ENCODE measurements at regions not wholly inside any gene's neighbourhood (a gene's known extent, or its start where the extent isn't known, plus 50 kb on each side); places are given as distances from the start of the nearest gene placed in this dataset.
"Not testable (repeated sequence)": the region's sequence is repeated elsewhere in the genome, so short reads cannot be mapped to it uniquely, and the experiment has no call there.

GRCh38 chr1:181911715-181912114 is 149.8 kb downstream of the ZNF648 start:
- Histone ChIP-seq H3K27ac (ENCODE audit: low read depth, low read length) (no peak overlapping the region), H3K9me3 (ENCODE audit: control insufficient read depth, insufficient read depth, low read length) (no peaks in the 10 kb centered on the region), H3K9ac (ENCODE audit: low read depth, low read length) (no peak overlapping the region), H3K4me3 (ENCODE audit: low read depth, low read length) (no peak overlapping the region), H3K27me3 (ENCODE audit: control insufficient read depth, insufficient read depth, low read length) (no peaks in the 10 kb centered on the region), H3K4me1 (ENCODE audit: control insufficient read depth, insufficient read depth, low read length) (no peaks in the 10 kb centered on the region), H3K36me3 (ENCODE audit: control insufficient read depth, insufficient read depth, low read length) (no peaks in the 10 kb centered on the region)

DNA sequence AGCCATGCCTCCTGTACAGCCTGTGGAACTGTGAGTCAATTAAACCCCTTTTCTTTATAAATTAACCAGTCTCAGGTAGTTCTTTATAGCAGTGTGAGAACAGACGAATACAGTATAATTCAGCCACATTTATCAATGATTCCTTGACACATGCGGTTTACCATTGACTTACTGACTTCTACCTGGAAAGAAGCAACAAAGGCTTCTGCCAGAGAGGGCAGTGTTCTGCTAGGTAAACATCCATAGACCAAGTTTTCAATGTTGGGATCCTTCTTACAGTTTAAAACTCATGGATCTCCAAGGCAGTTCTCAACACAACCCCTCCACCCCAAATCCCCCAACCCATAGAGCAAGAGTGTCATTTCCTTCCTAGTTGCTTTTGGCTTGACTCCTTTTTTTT is 150.6 kb downstream of the ZNF648 start:
- H3K27ac ChIP-seq (ENCODE audit: low read depth, low read length), result no peak overlapping the region

GRCh38 chr1:181909010-181909409 is 152.5 kb downstream of the ZNF648 start:
- H3K27ac ChIP-seq (ENCODE audit: low read depth, low read length), result no peak overlapping the region
- no peak overlapping the region for H3K9ac ChIP-seq (ENCODE audit: low read depth, low read length)
- no peaks in the 10 kb centered on the region for H3K9me3 ChIP-seq (ENCODE audit: control insufficient read depth, insufficient read depth, low read length)
- H3K27me3 ChIP-seq (ENCODE audit: control insufficient read depth, insufficient read depth, low read length), result no peaks in the 10 kb centered on the region
- H3K4me1 ChIP-seq (ENCODE audit: control insufficient read depth, insufficient read depth, low read length), result no peaks in the 10 kb centered on the region
- no peaks in the 10 kb centered on the region for H3K36me3 ChIP-seq (ENCODE audit: control insufficient read depth, insufficient read depth, low read length)
- H3K4me3 ChIP-seq (ENCODE audit: low read depth, low read length), result no peak overlapping the region

More for the DNA sequence above, 150.6 kb downstream of the ZNF648 start:
- H3K36me3 ChIP-seq (ENCODE audit: control insufficient read depth, insufficient read depth, low read length), result no peaks in the 10 kb centered on the region
- H3K9ac ChIP-seq (ENCODE audit: low read depth, low read length), result no peak overlapping the region
- H3K4me3 ChIP-seq (ENCODE audit: low read depth, low read length), result no peak overlapping the region
- no peaks in the 10 kb centered on the region for H3K9me3 ChIP-seq (ENCODE audit: control insufficient read depth, insufficient read depth, low read length)
- H3K4me1 ChIP-seq (ENCODE audit: control insufficient read depth, insufficient read depth, low read length), result no peaks in the 10 kb centered on the region
- H3K27me3 ChIP-seq (ENCODE audit: control insufficient read depth, insufficient read depth, low read length), result no peaks in the 10 kb centered on the region

- no peaks in the 10 kb centered on the region for H3K9me3 ChIP-seq (ENCODE audit: control insufficient read depth, insufficient read depth, low read length)
- no peak overlapping the region for H3K4me3 ChIP-seq (ENCODE audit: low read depth, low read length)
- H3K4me1 ChIP-seq (ENCODE audit: control insufficient read depth, insufficient read depth, low read length), result no peaks in the 10 kb centered on the region
- no peak overlapping the region for H3K27ac ChIP-seq (ENCODE audit: low read depth, low read length)
- no peaks in the 10 kb centered on the region for H3K27me3 ChIP-seq (ENCODE audit: control insufficient read depth, insufficient read depth, low read length)
- no peaks in the 10 kb centered on the region for H3K36me3 ChIP-seq (ENCODE audit: control insufficient read depth, insufficient read depth, low read length)
- H3K9ac ChIP-seq (ENCODE audit: low read depth, low read length), result no peak overlapping the region
Measured at GRCh38 chr1:181906631-181907030, 154.9 kb downstream of the ZNF648 start.

- no peaks in the 10 kb centered on the region for H3K36me3 ChIP-seq (ENCODE audit: control insufficient read depth, insufficient read depth, low read length)
- H3K27me3 ChIP-seq (ENCODE audit: control insufficient read depth, insufficient read depth, low read length), result no peaks in the 10 kb centered on the region
- H3K4me3 ChIP-seq (ENCODE audit: low read depth, low read length), result no peak overlapping the region
- no peak overlapping the region for H3K9ac ChIP-seq (ENCODE audit: low read depth, low read length)
- H3K27ac ChIP-seq (ENCODE audit: low read depth, low read length), result no peak overlapping the region
- H3K9me3 ChIP-seq (ENCODE audit: control insufficient read depth, insufficient read depth, low read length), result no peaks in the 10 kb centered on the region
- H3K4me1 ChIP-seq (ENCODE audit: control insufficient read depth, insufficient read depth, low read length), result no peaks in the 10 kb centered on the region
Measured at GRCh38 chr1:181905944-181906597, 155.4 kb downstream of the ZNF648 start.

DNA sequence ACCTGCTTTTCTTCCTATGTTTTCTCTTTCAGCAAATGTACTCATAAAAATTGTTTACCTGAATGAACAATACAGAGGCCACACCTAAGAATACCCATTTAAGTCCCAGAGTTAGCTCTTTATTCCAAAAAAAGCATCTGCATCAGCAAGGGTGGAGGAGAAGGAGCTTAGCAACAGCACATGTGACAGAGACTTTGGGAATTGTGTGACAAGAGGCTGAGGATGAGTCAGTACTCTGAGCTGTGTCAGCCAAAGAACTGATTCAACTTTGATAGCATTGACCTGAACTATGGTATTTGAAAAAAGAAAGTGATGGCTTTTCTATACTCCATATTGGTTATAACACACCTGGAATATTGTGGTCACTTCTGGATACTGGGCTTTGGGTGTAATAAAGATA is 162.7 kb downstream of the ZNF648 start:
- no peaks in the 10 kb centered on the region for H3K4me1 ChIP-seq (ENCODE audit: control insufficient read depth, insufficient read depth, low read length)
- no peak overlapping the region for H3K27ac ChIP-seq (ENCODE audit: low read depth, low read length)
- H3K9me3 ChIP-seq (ENCODE audit: control insufficient read depth, insufficient read depth, low read length), result no peaks in the 10 kb centered on the region
- no peak overlapping the region for H3K9ac ChIP-seq (ENCODE audit: low read depth, low read length)
- H3K36me3 ChIP-seq (ENCODE audit: control insufficient read depth, insufficient read depth, low read length), result no peaks in the 10 kb centered on the region
- H3K4me3 ChIP-seq (ENCODE audit: low read depth, low read length), result no peak overlapping the region
- no peaks in the 10 kb centered on the region for H3K27me3 ChIP-seq (ENCODE audit: control insufficient read depth, insufficient read depth, low read length)

- Histone ChIP-seq H3K36me3 (ENCODE audit: control insufficient read depth, insufficient read depth, low read length) (no peaks in the 10 kb centered on the region), H3K27ac (ENCODE audit: low read depth, low read length) (no peak overlapping the region), H3K27me3 (ENCODE audit: control insufficient read depth, insufficient read depth, low read length) (no peaks in the 10 kb centered on the region), H3K9ac (ENCODE audit: low read depth, low read length) (no peak overlapping the region), H3K4me3 (ENCODE audit: low read depth, low read length) (no peak overlapping the region), H3K4me1 (ENCODE audit: control insufficient read depth, insufficient read depth, low read length) (no peaks in the 10 kb centered on the region), H3K9me3 (ENCODE audit: control insufficient read depth, insufficient read depth, low read length) (no peaks in the 10 kb centered on the region)
Measured at GRCh38 chr1:181896824-181897223, 164.7 kb downstream of the ZNF648 start.

GRCh38 chr1:181894439-181894859 is 167.1 kb downstream of the ZNF648 start:
- Histone ChIP-seq H3K27me3 (ENCODE audit: control insufficient read depth, insufficient read depth, low read length) (no peaks in the 10 kb centered on the region), H3K4me1 (ENCODE audit: control insufficient read depth, insufficient read depth, low read length) (no peaks in the 10 kb centered on the region), H3K9me3 (ENCODE audit: control insufficient read depth, insufficient read depth, low read length) (no peaks in the 10 kb centered on the region), H3K4me3 (ENCODE audit: low read depth, low read length) (no peak overlapping the region), H3K9ac (ENCODE audit: low read depth, low read length) (no peak overlapping the region), H3K36me3 (ENCODE audit: control insufficient read depth, insufficient read depth, low read length) (no peaks in the 10 kb centered on the region), H3K27ac (ENCODE audit: low read depth, low read length) (no peak overlapping the region)

DNA sequence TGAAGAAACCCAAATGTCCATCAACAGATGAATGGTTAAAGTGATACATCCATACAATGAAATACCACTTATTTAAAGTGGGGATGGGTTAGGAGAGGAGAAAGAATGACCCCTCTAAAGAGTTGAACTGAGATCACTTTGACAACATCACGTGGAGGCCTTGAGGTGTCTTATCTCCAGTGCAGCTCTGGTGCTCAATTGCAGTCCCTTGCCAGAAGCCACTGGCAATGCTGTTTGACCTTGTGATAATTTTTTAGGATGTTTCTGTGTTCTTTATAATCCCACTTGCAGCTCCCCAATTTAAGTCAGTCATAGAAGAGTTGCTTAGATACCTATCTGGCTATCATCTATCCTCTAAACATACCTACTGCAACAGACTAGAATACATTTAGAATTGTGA is 167.6 kb downstream of the ZNF648 start:
- no peak overlapping the region for H3K9ac ChIP-seq (ENCODE audit: low read depth, low read length)
- H3K4me3 ChIP-seq (ENCODE audit: low read depth, low read length), result no peak overlapping the region
- no peaks in the 10 kb centered on the region for H3K36me3 ChIP-seq (ENCODE audit: control insufficient read depth, insufficient read depth, low read length)

DNA sequence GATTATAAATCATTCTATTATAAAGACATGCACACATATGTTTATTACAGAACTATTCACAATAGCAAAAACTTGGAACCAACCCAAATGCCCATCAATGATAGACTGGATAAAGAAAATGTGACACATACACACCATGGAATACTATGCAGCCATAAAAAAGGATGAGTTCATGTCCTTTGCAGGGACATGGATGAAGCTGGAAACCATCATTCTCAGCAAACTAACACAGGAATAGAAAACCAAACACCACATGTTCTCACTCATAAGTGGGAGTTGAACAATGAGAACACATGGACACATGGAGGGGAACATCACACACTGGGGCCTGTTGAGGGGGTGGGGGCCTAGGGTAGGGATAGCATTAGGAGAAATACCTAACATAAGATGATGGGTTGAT is 168.4 kb downstream of the ZNF648 start:
- not testable (repeated sequence) for H3K27me3 ChIP-seq (ENCODE audit: control insufficient read depth, insufficient read depth, low read length); H3K9me3 ChIP-seq (ENCODE audit: control insufficient read depth, insufficient read depth, low read length); H3K4me1 ChIP-seq (ENCODE audit: control insufficient read depth, insufficient read depth, low read length); H3K9ac ChIP-seq (ENCODE audit: low read depth, low read length); H3K36me3 ChIP-seq (ENCODE audit: control insufficient read depth, insufficient read depth, low read length); H3K4me3 ChIP-seq (ENCODE audit: low read depth, low read length); H3K27ac ChIP-seq (ENCODE audit: low read depth, low read length)

More for the DNA sequence above, 167.6 kb downstream of the ZNF648 start:
- Histone ChIP-seq H3K9me3 (ENCODE audit: control insufficient read depth, insufficient read depth, low read length) (no peaks in the 10 kb centered on the region), H3K4me1 (ENCODE audit: control insufficient read depth, insufficient read depth, low read length) (no peaks in the 10 kb centered on the region), H3K27ac (ENCODE audit: low read depth, low read length) (no peak overlapping the region), H3K27me3 (ENCODE audit: control insufficient read depth, insufficient read depth, low read length) (no peaks in the 10 kb centered on the region)

DNA sequence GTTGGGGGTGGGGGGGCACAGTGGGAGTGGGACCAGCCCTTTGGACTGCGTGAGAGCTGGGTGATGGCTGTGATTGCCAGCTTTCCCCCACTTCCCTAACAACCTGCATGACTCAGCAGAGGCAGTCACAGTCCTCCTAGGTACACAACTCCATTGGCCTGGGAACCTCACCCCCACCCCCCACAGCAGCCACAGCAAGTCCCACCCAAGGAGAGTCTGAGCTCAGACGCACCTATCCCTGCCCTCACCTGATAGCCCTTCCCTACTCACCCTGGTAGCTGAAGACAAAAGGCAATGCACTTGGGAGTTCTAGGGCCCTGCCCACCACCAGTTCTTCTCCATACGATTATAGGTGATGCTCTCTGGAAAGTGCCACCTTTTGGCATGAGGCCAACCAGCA is 188.9 kb downstream of the ZNF648 start:
- Histone ChIP-seq H3K27ac (ENCODE audit: low read depth, low read length) (no peak overlapping the region), H3K4me1 (ENCODE audit: control insufficient read depth, insufficient read depth, low read length) (no peaks in the 10 kb centered on the region), H3K36me3 (ENCODE audit: control insufficient read depth, insufficient read depth, low read length) (no peaks in the 10 kb centered on the region), H3K9me3 (ENCODE audit: control insufficient read depth, insufficient read depth, low read length) (no peaks in the 10 kb centered on the region; the same call in 1 of the 2 replicates), H3K9ac (ENCODE audit: low read depth, low read length) (no peak overlapping the region), H3K27me3 (ENCODE audit: control insufficient read depth, insufficient read depth, low read length) (no peaks in the 10 kb centered on the region), H3K4me3 (ENCODE audit: low read depth, low read length) (no peak overlapping the region)

Data from HUES48 (cell line).